DMS 273 (cell line): ENCODE measurements at regions not wholly inside any gene's neighbourhood (a gene's known extent, or its start where the extent isn't known, plus 50 kb on each side); places are given as distances from the start of the nearest gene placed in this dataset.
"Not testable (repeated sequence)": the region's sequence is repeated elsewhere in the genome, so short reads cannot be mapped to it uniquely, and the experiment has no call there.

Experiments used
- DNase-seq: peaks from one replicate; lab custom pipeline; 2025; ENCODE audit not compliant: unreplicated experiment; lab: John Stamatoyannopoulos, UW

- no peak for DNase-seq
Observed at GRCh38 chr13:82118589-82118988, 1763.7 kb downstream of the SLITRK1 start.

GRCh38 chr13:82116422-82116989 lies 1765.8 kb downstream of the SLITRK1 start:
- DNase-seq: no peak

GRCh38 chr13:82115391-82115790 lies 1766.9 kb downstream of the SLITRK1 start:
- no peak for DNase-seq

- no peak for DNase-seq
Observed at GRCh38 chr13:82096256-82096655, 1755.3 kb upstream of the SPRY2 start.

- DNase-seq: no peak
Observed at GRCh38 chr13:82092312-82092711, 1751.4 kb upstream of the SPRY2 start.

- DNase-seq: no peak
Observed at GRCh38 chr13:82088781-82089180, 1747.9 kb upstream of the SPRY2 start.

- no peak for DNase-seq
Observed at GRCh38 chr13:82076496-82076895, 1735.6 kb upstream of the SPRY2 start.

GRCh38 chr13:82070416-82070815 lies 1729.5 kb upstream of the SPRY2 start:
- DNase-seq: peak; percentile 25

- no peak for DNase-seq
Observed at GRCh38 chr13:82062772-82063171, 1721.8 kb upstream of the SPRY2 start.

GRCh38 chr13:82058364-82058763 lies 1717.4 kb upstream of the SPRY2 start:
- DNase-seq: no peak

GRCh38 chr13:82045316-82045715 lies 1704.4 kb upstream of the SPRY2 start:
- not testable (repeated sequence) for DNase-seq

GRCh38 chr13:82036602-82037001 lies 1695.7 kb upstream of the SPRY2 start:
- no peak for DNase-seq

GRCh38 chr13:82011355-82011754 lies 1670.4 kb upstream of the SPRY2 start:
- no peak for DNase-seq

- no peak for DNase-seq
Observed at GRCh38 chr13:82010780-82011179, 1669.9 kb upstream of the SPRY2 start.

- no peak for DNase-seq
Observed at GRCh38 chr13:82002710-82003109, 1661.8 kb upstream of the SPRY2 start.

GRCh38 chr13:81995316-81995715 lies 1654.4 kb upstream of the SPRY2 start:
- DNase-seq: no peak

- DNase-seq: no peak
Observed at GRCh38 chr13:81990652-81991051, 1649.7 kb upstream of the SPRY2 start.

- DNase-seq: no peak
Observed at GRCh38 chr13:81988567-81988966, 1647.6 kb upstream of the SPRY2 start.

GRCh38 chr13:81987677-81988357 lies 1646.9 kb upstream of the SPRY2 start:
- no peak for DNase-seq

- no peak for DNase-seq
Observed at GRCh38 chr13:81987159-81987558, 1646.2 kb upstream of the SPRY2 start.

- no peak for DNase-seq
Observed at GRCh38 chr13:81986308-81986707, 1645.4 kb upstream of the SPRY2 start.

GRCh38 chr13:81957121-81957520 lies 1616.2 kb upstream of the SPRY2 start:
- DNase-seq: no peak

GRCh38 chr13:81929988-81930387 lies 1589.1 kb upstream of the SPRY2 start:
- peak; percentile 34 for DNase-seq
